Right lobe of liver (tissue), 4 donors: ENCODE measurements at regions not wholly inside any gene's neighbourhood (a gene's known extent, or its start where the extent isn't known, plus 50 kb on each side); places are given as distances from the start of the nearest gene placed in this dataset.

Experiments
- CTCF ChIP-seq, 4 donors: fragments of 200-600 bp in 3 of 4; fragments of 450-650 bp in 1 of 4; IDR thresholded peaks; one replicate each; pipeline versions ENCODE4 v1.5.1 to v1.8.0; 2016 to 2022; ENCODE audit warnings: antibody characterized with exemption in 4 of 4, mild to moderate bottlenecking in 2 of 4
- POLR2A ChIP-seq: fragments of 450-650 bp; IDR thresholded peaks from one replicate; pipeline ENCODE4 v1.6.1; 2017; ENCODE audit warnings: antibody characterized with exemption, mild to moderate bottlenecking
- donor health status: DM: no; HTN: no; CAD: no.
- donor health status: DM: no; HTN: no; CAD: no.
- donor health status: DM: no; HTN: yes; CAD: no.

DNA sequence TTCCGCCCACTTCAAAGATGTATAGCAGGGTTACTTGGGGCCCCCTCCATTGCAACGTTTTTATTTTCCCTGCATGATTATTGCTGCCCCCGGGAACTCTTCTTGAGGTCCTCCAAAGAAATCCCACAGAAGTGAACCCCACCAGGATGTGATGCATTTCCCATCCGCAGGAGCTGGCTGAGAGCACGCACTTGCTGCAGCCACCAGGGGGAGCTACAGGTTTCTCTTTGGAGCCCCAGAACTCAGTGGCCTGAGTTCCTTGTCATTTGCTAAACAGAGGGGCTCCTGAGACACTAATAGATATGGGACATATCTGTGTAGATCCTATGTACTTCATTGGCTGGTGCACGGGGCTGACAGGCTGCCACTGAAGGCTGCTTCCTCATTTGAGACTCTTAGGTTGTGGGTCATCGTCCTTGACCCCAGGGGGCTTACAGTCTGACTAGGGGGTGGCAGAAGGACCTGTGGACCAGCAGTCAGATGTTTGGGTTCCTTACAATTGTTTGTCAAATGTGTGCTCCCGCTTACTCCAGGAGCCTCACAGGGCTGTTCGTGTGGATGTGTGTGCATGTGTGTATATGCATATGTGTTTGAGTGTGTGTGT is 52.3 kb upstream of the ENO4 start:
- TF ChIP-seq CTCF (IDR thresholded peaks at IDR 0.05) (peak; percentile 89 to 94 (median 92)), POLR2A (no peak)
